Neural cell (in vitro differentiated cells): ENCODE measurements at regions not wholly inside any gene's neighbourhood (a gene's known extent, or its start where the extent isn't known, plus 50 kb on each side); places are given as distances from the start of the nearest gene placed in this dataset.
"Not testable (repeated sequence)": the region's sequence is repeated elsewhere in the genome, so short reads cannot be mapped to it uniquely, and the experiment has no call there.

Source experiments
- CTCF ChIP-seq: fragments of 450-650 bp; IDR thresholded peaks from 2 replicates; pipeline ENCODE4 v1.5.1; 2014; ENCODE audit warnings: antibody characterized with exemption, mild to moderate bottlenecking, moderate library complexity; ENCODE audit not compliant: poor library complexity, severe bottlenecking
- MXI1 ChIP-seq: fragments of 450-650 bp; conservative IDR thresholded peaks from 2 replicates; pipeline ENCODE4 v1.6.1; 2014; ENCODE audit warnings: antibody characterized with exemption, mild to moderate bottlenecking; ENCODE audit not compliant: poor library complexity, severe bottlenecking
- POLR2AphosphoS5 ChIP-seq: IDR thresholded peaks from 2 replicates; pipeline ENCODE4 v1.6.1; 2012
- TAF1 ChIP-seq: IDR thresholded peaks from 2 replicates; pipeline ENCODE4 v1.6.1; 2012; ENCODE audit warnings: low read depth

DNA sequence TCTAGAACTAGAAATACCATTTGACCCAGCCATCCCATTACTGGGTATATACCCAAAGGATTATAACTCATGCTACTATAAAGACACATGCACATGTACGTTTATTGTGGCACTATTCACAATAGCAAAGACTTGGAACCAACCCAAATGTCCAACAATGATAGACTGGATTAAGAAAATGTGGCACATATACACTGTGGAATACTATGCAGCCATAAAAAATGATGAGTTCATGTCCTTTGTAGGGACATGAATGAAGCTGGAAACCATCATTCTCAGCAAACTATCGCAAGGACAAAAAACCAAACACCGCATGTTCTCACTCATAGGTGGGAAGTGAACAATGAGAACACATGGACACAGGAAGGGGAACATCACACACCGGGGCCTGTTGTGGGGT is 231.5 kb downstream of the GATA3 start:
- not testable (repeated sequence) for TF ChIP-seq MXI1, CTCF, POLR2AphosphoS5, TAF1
